BLaER1 treated with 17β-estradiol and CSF1 and Interleukin-3, amounts not matched to agents 10 nM and 100 nM (cell line): ENCODE measurements at regions not wholly inside any gene's neighbourhood (a gene's known extent, or its start where the extent isn't known, plus 50 kb on each side); places are given as distances from the start of the nearest gene placed in this dataset.

ENCODE experiments used
- H3K27ac ChIP-seq, 11 experiments: shearing (Covaris generic); formaldehyde crosslinking; 2 replicates each; pipeline ENCODE4 v1.8.1; 2022
- H3K27me3 ChIP-seq, 11 experiments: shearing (Covaris generic); formaldehyde crosslinking; 2 replicates each; pipeline ENCODE4 v1.8.1; 2022
- H3K36me3 ChIP-seq, 11 experiments: shearing (Covaris generic); formaldehyde crosslinking; 2 replicates each; pipeline ENCODE4 v1.8.1; 2022
- H3K4me1 ChIP-seq, 10 experiments: shearing (Covaris generic); formaldehyde crosslinking; 2 replicates each; pipeline ENCODE4 v1.8.1; 2022
- H3K4me2 ChIP-seq, 11 experiments: shearing (Covaris generic); formaldehyde crosslinking; 2 replicates each; pipeline ENCODE4 v1.8.1; 2022
- H3K4me3 ChIP-seq, 10 experiments: shearing (Covaris generic); formaldehyde crosslinking; 2 replicates each; pipeline ENCODE4 v1.8.1; 2022
- H3K9ac ChIP-seq, 11 experiments: shearing (Covaris generic); formaldehyde crosslinking; 2 replicates each; pipeline ENCODE4 v1.8.1; 2022
- H3K9me3 ChIP-seq, 11 experiments: shearing (Covaris generic); formaldehyde crosslinking; replicated peaks in 1 of 11; 2 replicates each; pipeline ENCODE4 v1.8.1; 2022
- H4K20me1 ChIP-seq, 11 experiments: shearing (Covaris generic); formaldehyde crosslinking; 2 replicates each; pipeline ENCODE4 v1.8.1; 2022
- Cebpa-rat ChIP-seq, 11 experiments: shearing (Covaris generic); IDR thresholded peaks; 2 replicates each; pipeline ENCODE4 v1.8.1; 2022

GRCh38 chr21:39033878-39034589 lies 149.2 kb downstream of the PSMG1 start:
- peaks cover 11 to 29% (median 22%) of the 10 kb centered on the region in 10 experiments for H3K4me1 ChIP-seq
- H3K27me3 ChIP-seq, result peaks cover 20 to 31% (median 25%) of the 10 kb centered on the region in 11 experiments; a peak in 21 of 22 replicates
- H3K36me3 ChIP-seq, result no peaks in the 10 kb centered on the region
- peak overlapping the region; percentile 69 to 93 (median 84) for H3K4me2 ChIP-seq
- peak overlapping the region in 7 of 11 experiments; percentile 1 to 37 (median 24); a peak in 8 of 22 replicates for H3K9ac ChIP-seq
- H4K20me1 ChIP-seq, result no peaks in the 10 kb centered on the region
- H3K4me3 ChIP-seq, result peak overlapping the region in 3 of 10 experiments; percentile 5 to 38 (median 17); a peak in 2 of 20 replicates
- TF ChIP-seq Cebpa-rat (IDR thresholded peaks at IDR 0.05), result no peak
- peaks cover 0 to 4% (median 2%) of the 10 kb centered on the region in 11 experiments; a peak in 6 of 22 replicates for H3K9me3 ChIP-seq
- peak overlapping the region in 2 of 11 experiments; percentile 5; a peak in 4 of 22 replicates for H3K27ac ChIP-seq

DNA sequence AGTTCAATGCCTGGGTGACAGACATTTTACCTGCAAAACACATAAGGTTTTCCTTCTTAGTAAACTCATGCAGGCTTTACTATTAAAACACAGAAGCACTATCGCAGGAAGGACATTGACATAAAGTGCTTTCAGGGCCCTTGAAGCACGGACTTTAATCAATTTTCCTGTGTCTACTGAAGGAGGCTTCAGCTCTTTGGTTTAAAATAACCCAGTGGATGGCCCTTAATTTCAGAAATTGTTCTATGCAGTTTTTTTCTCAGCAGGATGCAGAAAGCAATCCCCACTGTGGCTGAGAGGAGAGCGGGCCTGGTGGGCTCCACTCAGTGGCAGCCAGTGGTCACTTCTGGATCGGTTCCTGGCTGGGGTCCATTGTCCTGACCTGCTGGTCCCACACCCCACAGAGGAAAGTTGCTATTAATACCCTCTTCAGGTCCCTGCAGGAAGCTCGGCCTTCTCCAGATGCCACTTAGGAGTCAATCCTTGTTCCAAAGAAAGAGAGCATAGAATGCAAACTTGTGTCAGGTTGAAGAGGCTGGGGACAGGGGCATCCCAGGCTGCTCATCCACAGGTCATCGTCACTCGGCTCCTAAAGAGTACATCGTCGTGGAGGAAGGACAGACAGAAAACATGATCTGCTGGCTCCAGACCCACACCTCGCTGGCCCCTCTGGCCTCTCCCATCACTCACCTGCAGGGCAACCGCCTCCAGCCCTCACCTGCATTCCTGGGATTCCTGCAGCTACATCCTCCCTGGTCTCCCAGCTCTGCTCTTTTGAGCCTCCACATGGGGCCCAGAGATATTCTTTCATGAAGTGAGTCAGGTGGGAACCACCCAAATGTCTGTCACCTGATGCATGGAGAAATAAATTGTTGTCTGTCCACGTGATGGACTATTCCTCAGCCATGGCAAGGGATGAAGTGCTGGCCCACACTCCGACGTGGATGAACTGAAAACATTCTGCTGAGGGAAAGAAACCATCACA lies 153.1 kb downstream of the PSMG1 start:
- Histone ChIP-seq H3K4me2 (no peak overlapping the region), H3K27me3 (peaks cover 20 to 26% (median 23%) of the 10 kb centered on the region in 11 experiments; a peak in 21 of 22 replicates), H3K9me3 (peaks cover 21 to 42% (median 35%) of the 10 kb centered on the region in 11 experiments), H4K20me1 (no peaks in the 10 kb centered on the region), H3K4me3 (no peak overlapping the region), H3K4me1 (peaks cover 11 to 34% (median 18%) of the 10 kb centered on the region in 10 experiments), H3K9ac (no peak overlapping the region), H3K36me3 (no peaks in the 10 kb centered on the region), H3K27ac (no peak overlapping the region)
- TF ChIP-seq Cebpa-rat (IDR thresholded peaks at IDR 0.05), result no peak

DNA sequence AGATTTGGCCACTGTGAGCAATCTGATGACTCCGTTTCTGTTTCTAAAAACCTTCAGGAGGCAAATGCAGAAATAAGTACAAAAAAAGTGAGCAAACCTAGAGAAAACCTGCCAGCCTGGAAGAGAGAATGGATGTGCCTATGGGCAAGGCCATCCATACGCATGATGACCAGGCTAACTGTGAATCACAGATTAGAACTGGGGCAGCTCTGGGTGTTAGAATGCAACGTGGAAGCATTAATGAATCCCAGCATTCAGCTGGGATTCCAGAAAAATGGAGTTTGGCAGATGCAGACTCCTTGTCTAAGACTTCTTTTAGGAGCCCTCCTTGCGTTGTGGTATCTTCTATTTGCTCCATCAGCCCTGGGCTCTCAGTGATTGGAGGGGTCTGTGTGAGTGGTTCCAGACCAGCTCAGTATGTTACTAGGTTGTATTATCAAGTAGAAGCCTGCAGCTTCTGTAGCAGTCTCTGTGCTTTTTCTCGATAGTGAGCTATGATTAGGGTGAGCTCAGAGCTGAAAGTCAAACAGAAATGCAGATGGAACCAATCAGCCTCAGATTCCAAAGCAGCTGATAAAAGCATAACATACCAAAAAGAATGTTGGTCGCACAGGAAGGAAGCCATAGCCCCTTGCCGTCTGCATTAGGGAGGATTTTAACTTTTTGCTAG lies 154.0 kb downstream of the PSMG1 start:
- H3K9me3 ChIP-seq, result peaks cover 30 to 48% (median 43%) of the 10 kb centered on the region in 11 experiments
- TF ChIP-seq Cebpa-rat (IDR thresholded peaks at IDR 0.05), result no peak
- peak overlapping the region in 3 of 11 experiments; percentile 5 to 22 (median 6); a peak in 2 of 22 replicates for H3K4me2 ChIP-seq
- H3K36me3 ChIP-seq, result no peaks in the 10 kb centered on the region
- no peak overlapping the region for H3K9ac ChIP-seq
- H3K4me3 ChIP-seq, result no peak overlapping the region
- no peaks in the 10 kb centered on the region for H4K20me1 ChIP-seq
- H3K4me1 ChIP-seq, result peaks cover 7 to 26% (median 11%) of the 10 kb centered on the region in 10 experiments
- H3K27me3 ChIP-seq, result peaks cover 12 to 16% (median 13%) of the 10 kb centered on the region in 11 experiments; a peak in 21 of 22 replicates
- no peak overlapping the region for H3K27ac ChIP-seq

- TF ChIP-seq Cebpa-rat (IDR thresholded peaks at IDR 0.05), result no peak
- peaks cover 0 to 6% (median 0%) of the 10 kb centered on the region in 11 experiments; a peak in 1 of 22 replicates for H3K27me3 ChIP-seq
- no peaks in the 10 kb centered on the region for H4K20me1 ChIP-seq
- H3K36me3 ChIP-seq, result no peaks in the 10 kb centered on the region
- H3K9ac ChIP-seq, result no peak overlapping the region
- peaks cover 16 to 45% (median 32%) of the 10 kb centered on the region in 10 experiments for H3K4me1 ChIP-seq
- no peak overlapping the region for H3K4me3 ChIP-seq
- no peak overlapping the region for H3K27ac ChIP-seq
- no peak overlapping the region for H3K4me2 ChIP-seq
- H3K9me3 ChIP-seq, result peaks cover 30 to 52% (median 43%) of the 10 kb centered on the region in 11 experiments
These were observed 158.1 kb downstream of the PSMG1 start for GRCh38 chr21:39025198-39025597.

DNA sequence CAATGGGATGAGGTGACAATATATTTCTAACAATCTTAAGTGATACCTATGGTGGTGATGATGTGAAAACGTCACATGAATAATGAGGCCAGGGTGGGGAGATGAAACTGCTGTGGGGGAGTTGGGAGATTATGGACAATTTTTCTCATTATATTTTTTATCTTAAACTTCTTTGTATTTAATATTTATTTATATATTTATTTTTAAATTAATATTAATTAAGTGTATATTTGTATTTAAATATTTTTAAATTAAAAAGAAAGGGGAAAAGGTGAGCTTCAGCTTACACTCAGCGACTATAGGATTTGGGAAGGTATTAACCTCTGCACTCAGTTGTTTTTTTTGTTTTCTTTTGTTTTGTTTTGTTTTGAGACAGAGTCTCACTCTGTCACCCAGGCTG lies 158.7 kb downstream of the PSMG1 start:
- Histone ChIP-seq H3K9ac (no peak overlapping the region), H3K4me2 (no peak overlapping the region), H3K4me1 (peaks cover 16 to 51% (median 38%) of the 10 kb centered on the region in 10 experiments), H3K36me3 (no peaks in the 10 kb centered on the region), H3K27ac (no peak overlapping the region), H4K20me1 (no peaks in the 10 kb centered on the region), H3K4me3 (no peak overlapping the region), H3K9me3 (peaks cover 30 to 52% (median 43%) of the 10 kb centered on the region in 11 experiments), H3K27me3 (peaks cover 0 to 6% (median 0%) of the 10 kb centered on the region in 11 experiments; a peak in 1 of 22 replicates)
- no peak for TF ChIP-seq Cebpa-rat (IDR thresholded peaks at IDR 0.05)

DNA sequence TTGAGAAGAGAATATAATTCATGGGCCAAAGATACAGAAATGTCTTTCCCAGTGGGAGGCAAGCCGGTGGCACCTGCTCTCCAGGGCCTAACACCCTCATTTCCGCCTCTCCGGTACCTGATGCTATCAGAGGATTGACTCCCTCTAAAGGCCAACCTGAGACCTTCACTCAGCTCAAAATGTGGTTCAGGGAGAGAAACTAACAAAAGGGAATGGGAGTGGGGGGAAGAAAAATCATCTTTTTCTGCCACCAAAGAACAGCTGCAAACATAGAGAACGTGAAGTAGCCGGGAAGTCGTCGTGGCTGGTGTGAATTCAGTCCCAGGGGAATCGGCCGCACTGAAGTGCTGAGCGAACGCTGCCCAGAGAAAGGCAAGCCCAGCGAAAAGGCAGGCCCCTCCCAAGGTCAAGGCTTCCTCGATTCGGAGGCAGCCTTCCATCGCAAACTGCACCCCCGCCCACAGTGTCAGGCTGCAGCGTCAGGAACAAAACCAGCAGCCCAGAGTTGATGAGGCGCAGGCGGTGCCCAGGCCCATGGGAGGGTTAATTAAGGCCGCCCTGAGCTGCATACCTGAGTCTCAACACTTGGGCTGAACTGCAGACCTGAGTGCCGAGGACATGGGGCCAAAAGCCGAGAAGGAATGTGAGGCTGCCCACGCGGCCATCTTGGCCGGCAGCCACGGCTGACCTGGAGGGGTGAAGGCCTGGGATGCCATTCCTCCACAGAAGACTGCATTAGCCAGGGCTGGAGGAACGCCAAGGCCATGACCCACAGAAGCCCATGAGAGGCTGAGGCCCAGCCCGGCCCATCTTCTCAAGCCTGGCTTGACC lies 160.2 kb downstream of the PSMG1 start:
- H3K9ac ChIP-seq, result no peak overlapping the region
- H3K4me2 ChIP-seq, result peak overlapping the region in 9 of 11 experiments; percentile 50 to 90 (median 80); a peak in 18 of 22 replicates
- no peak for TF ChIP-seq Cebpa-rat (IDR thresholded peaks at IDR 0.05)
- H3K9me3 ChIP-seq, result peaks cover 26 to 39% (median 33%) of the 10 kb centered on the region in 11 experiments
- peaks cover 17 to 53% (median 53%) of the 10 kb centered on the region in 10 experiments for H3K4me1 ChIP-seq
- H3K27me3 ChIP-seq, result peaks cover 0 to 14% (median 0%) of the 10 kb centered on the region in 11 experiments; a peak in 3 of 22 replicates
- no peaks in the 10 kb centered on the region for H3K36me3 ChIP-seq
- H4K20me1 ChIP-seq, result no peaks in the 10 kb centered on the region
- peak overlapping the region in 2 of 11 experiments; percentile 1 to 21; a peak in 1 of 22 replicates for H3K27ac ChIP-seq
- H3K4me3 ChIP-seq, result no peak overlapping the region

GRCh38 chr21:39022466-39022862 lies 160.8 kb downstream of the PSMG1 start:
- Histone ChIP-seq H3K9ac (no peak overlapping the region), H3K4me2 (peak overlapping the region in 9 of 11 experiments; percentile 50 to 90 (median 80); a peak in 17 of 22 replicates), H3K27me3 (peaks cover 0 to 20% (median 0%) of the 10 kb centered on the region in 11 experiments; a peak in 3 of 22 replicates), H3K4me1 (peaks cover 24 to 60% (median 59%) of the 10 kb centered on the region in 10 experiments), H3K36me3 (no peaks in the 10 kb centered on the region), H3K4me3 (no peak overlapping the region), H3K27ac (peak overlapping the region in 2 of 11 experiments; percentile 1 to 74; a peak in 1 of 22 replicates), H4K20me1 (no peaks in the 10 kb centered on the region), H3K9me3 (peaks cover 20 to 33% (median 27%) of the 10 kb centered on the region in 11 experiments)
- TF ChIP-seq Cebpa-rat (IDR thresholded peaks at IDR 0.05), result no peak
